KBM-7 (cell line): ENCODE measurements at regions not wholly inside any gene's neighbourhood (a gene's known extent, or its start where the extent isn't known, plus 50 kb on each side); places are given as distances from the start of the nearest gene placed in this dataset.
"Not testable (repeated sequence)": the region's sequence is repeated elsewhere in the genome, so short reads cannot be mapped to it uniquely, and the experiment has no call there.

Source experiments
- DNase-seq: peaks from one replicate; pipeline ENCODE4 v3.0.0-alpha.2; 2015
- in situ Hi-C: fragments of 300-500 bp; cut with MboI; formaldehyde crosslinking; loops from 2 replicates; pipeline ENCODE4 v1.14.3; 2020; ENCODE audit warnings: low sequenced_read_pairs, low pct_unique_long_range_greater_than_20kb, mixed read lengths

- no peak for DNase-seq
- in situ Hi-C loops: no loop called here
Observed at GRCh38 chr16:10232757-10233156, 50.5 kb upstream of the GRIN2A start.

- DNase-seq: no peak
- in situ Hi-C loops: no loop called here
Observed at GRCh38 chr16:10239640-10240039, 57.4 kb upstream of the GRIN2A start.

GRCh38 chr16:10240854-10241613 lies 58.8 kb upstream of the GRIN2A start:
- in situ Hi-C loops: no loop called here
- no peak for DNase-seq

GRCh38 chr16:10242097-10242496 lies 59.9 kb upstream of the GRIN2A start:
- in situ Hi-C loops: no loop called here

GRCh38 chr16:10242916-10243315 lies 60.7 kb upstream of the GRIN2A start:
- DNase-seq: no peak
- in situ Hi-C loops: no loop called here

More at GRCh38 chr16:10242097-10242496, 59.9 kb upstream of the GRIN2A start:
- no peak for DNase-seq

- no peak for DNase-seq
- in situ Hi-C loops: no loop called here
Observed at GRCh38 chr16:10245002-10245401, 62.8 kb upstream of the GRIN2A start.

GRCh38 chr16:10250137-10250828 lies 68.1 kb upstream of the GRIN2A start:
- in situ Hi-C loops: loop anchor here (25.0 kb wide), 1 partner anchor 487 kb away; the partner anchor contains the start of gene NUBP1
- no peak for DNase-seq

- DNase-seq: no peak
- in situ Hi-C loops: loop anchor here (25.0 kb wide), 1 partner anchor 485 kb away; the partner anchor contains the start of gene NUBP1
Observed at GRCh38 chr16:10252155-10252554, 69.9 kb upstream of the GRIN2A start.

- in situ Hi-C loops: loop anchor here (25.0 kb wide), 1 partner anchor 484 kb away; the partner anchor contains the start of gene NUBP1
- no peak for DNase-seq
Observed at GRCh38 chr16:10253409-10253808, 71.2 kb upstream of the GRIN2A start.

GRCh38 chr16:10255728-10256127 lies 73.5 kb upstream of the GRIN2A start:
- DNase-seq: no peak
- in situ Hi-C loops: loop anchor here (25.0 kb wide), 1 partner anchor 482 kb away; the partner anchor contains the start of gene NUBP1

- in situ Hi-C loops: loop anchor here (25.0 kb wide), 1 partner anchor 480 kb away; the partner anchor contains the start of gene NUBP1
- DNase-seq: peak; percentile 65
Observed at GRCh38 chr16:10256784-10257641, 74.8 kb upstream of the GRIN2A start.

- DNase-seq: not testable (repeated sequence)
- in situ Hi-C loops: loop anchor here (25.0 kb wide), 1 partner anchor 480 kb away; the partner anchor contains the start of gene NUBP1
Observed at GRCh38 chr16:10257642-10258251, 75.5 kb upstream of the GRIN2A start.

GRCh38 chr16:10258930-10259603 lies 76.8 kb upstream of the GRIN2A start:
- peak; percentile 25 for DNase-seq

GRCh38 chr16:10261077-10261476 lies 78.8 kb upstream of the GRIN2A start:
- in situ Hi-C loops: loop anchor here (25.0 kb wide), 1 partner anchor 476 kb away; the partner anchor contains the start of gene NUBP1
- DNase-seq: no peak

More at GRCh38 chr16:10258930-10259603, 76.8 kb upstream of the GRIN2A start:
- in situ Hi-C loops: loop anchor here (25.0 kb wide), 1 partner anchor 478 kb away; the partner anchor contains the start of gene NUBP1

GRCh38 chr16:10261526-10261925 lies 79.3 kb upstream of the GRIN2A start:
- in situ Hi-C loops: loop anchor here (25.0 kb wide), 1 partner anchor 476 kb away; the partner anchor contains the start of gene NUBP1
- DNase-seq: not testable (repeated sequence)

- in situ Hi-C loops: loop anchor here (25.0 kb wide), 1 partner anchor 475 kb away; the partner anchor contains the start of gene NUBP1
- DNase-seq: no peak
Observed at GRCh38 chr16:10262377-10263132, 80.3 kb upstream of the GRIN2A start.
